ENCODE measurements at regions not wholly inside any gene's neighbourhood (a gene's known extent, or its start where the extent isn't known, plus 50 kb on each side); places are given as distances from the start of the nearest gene placed in this dataset.

- TF ChIP-seq CTCF (IDR thresholded peaks at IDR 0.05; ENCODE audit: low read depth, low read length, poor library complexity, severe bottlenecking) (no peak), EZH2phosphoT487 (IDR thresholded peaks at IDR 0.05; ENCODE audit: borderline replicate concordance, low read length) (no peak)
Measured at GRCh38 chr1:195574511-195574910, 1033.7 kb downstream of the KCNT2 start.
